ENCODE measurements at regions not wholly inside any gene's neighbourhood (a gene's known extent, or its start where the extent isn't known, plus 50 kb on each side); places are given as distances from the start of the nearest gene placed in this dataset.
A peak's percentile ranks its signal among the peaks of the same experiment; 100 is the strongest.
"Not testable (repeated sequence)": the region's sequence is repeated elsewhere in the genome, so short reads cannot be mapped to it uniquely, and the experiment has no call there.

- intact Hi-C loops (cut with DNase I), result no loop called here
- ATAC-seq (ENCODE audit: poor library complexity), result no peak
Observed at GRCh38 chr3:27661797-27662196, 60.3 kb downstream of the EOMES start.

GRCh38 chr3:27659279-27660021 is 62.7 kb downstream of the EOMES start:
- intact Hi-C loops (cut with DNase I), result no loop called here
- ATAC-seq (ENCODE audit: poor library complexity) (peak; percentile 81), DNase-seq (peak; percentile 76)

More at GRCh38 chr3:27661797-27662196, 60.3 kb downstream of the EOMES start:
- no peak for DNase-seq

GRCh38 chr3:27658741-27659140 is 63.4 kb downstream of the EOMES start:
- DNase-seq (no peak), ATAC-seq (ENCODE audit: poor library complexity) (no peak)
- intact Hi-C loops (cut with DNase I), result no loop called here

- ATAC-seq (ENCODE audit: poor library complexity), result no peak
- intact Hi-C loops (cut with DNase I), result no loop called here
Observed at GRCh38 chr3:27657871-27658270, 64.3 kb downstream of the EOMES start.

GRCh38 chr3:27657404-27657803 is 64.7 kb downstream of the EOMES start:
- ATAC-seq (ENCODE audit: poor library complexity), result no peak
- no peak for DNase-seq
- intact Hi-C loops (cut with DNase I), result no loop called here

More at GRCh38 chr3:27657871-27658270, 64.3 kb downstream of the EOMES start:
- DNase-seq, result no peak

- ATAC-seq (ENCODE audit: poor library complexity), result no peak
- no peak for DNase-seq
- intact Hi-C loops (cut with DNase I), result no loop called here
Observed at GRCh38 chr3:27656790-27657189, 65.3 kb downstream of the EOMES start.

- no peak for DNase-seq
- intact Hi-C loops (cut with DNase I), result no loop called here
Observed at GRCh38 chr3:27655547-27655946, 66.6 kb downstream of the EOMES start.

GRCh38 chr3:27653803-27654558 is 68.1 kb downstream of the EOMES start:
- DNase-seq (no peak), ATAC-seq (ENCODE audit: poor library complexity) (no peak)
- intact Hi-C loops (cut with DNase I), result no loop called here

More at GRCh38 chr3:27655547-27655946, 66.6 kb downstream of the EOMES start:
- no peak for ATAC-seq (ENCODE audit: poor library complexity)

- intact Hi-C loops (cut with DNase I), result no loop called here
- no peak for ATAC-seq (ENCODE audit: poor library complexity)
- DNase-seq, result no peak
Observed at GRCh38 chr3:27649277-27649676, 72.8 kb downstream of the EOMES start.

- ATAC-seq (ENCODE audit: poor library complexity) (no peak), DNase-seq (no peak)
- intact Hi-C loops (cut with DNase I), result no loop called here
Observed at GRCh38 chr3:27646896-27647295, 75.2 kb downstream of the EOMES start.

GRCh38 chr3:27644941-27645340 is 77.2 kb downstream of the EOMES start:
- DNase-seq (no peak), ATAC-seq (ENCODE audit: poor library complexity) (no peak)
- intact Hi-C loops (cut with DNase I), result no loop called here

GRCh38 chr3:27643355-27643754 is 78.8 kb downstream of the EOMES start:
- no peak for DNase-seq
- ATAC-seq (ENCODE audit: poor library complexity), result no peak
- intact Hi-C loops (cut with DNase I), result no loop called here

GRCh38 chr3:27642796-27643195 is 79.3 kb downstream of the EOMES start:
- intact Hi-C loops (cut with DNase I), result no loop called here

GRCh38 chr3:27641888-27642601 is 80.1 kb downstream of the EOMES start:
- DNase-seq, result no peak
- no peak for ATAC-seq (ENCODE audit: poor library complexity)
- intact Hi-C loops (cut with DNase I), result no loop called here

More at GRCh38 chr3:27642796-27643195, 79.3 kb downstream of the EOMES start:
- ATAC-seq (ENCODE audit: poor library complexity), result no peak
- DNase-seq, result no peak

- DNase-seq, result no peak
- intact Hi-C loops (cut with DNase I), result no loop called here
- ATAC-seq (ENCODE audit: poor library complexity), result no peak
Observed at GRCh38 chr3:27641271-27641800, 80.8 kb downstream of the EOMES start.

GRCh38 chr3:27639271-27639670 is 82.9 kb downstream of the EOMES start:
- no peak for ATAC-seq (ENCODE audit: poor library complexity)
- intact Hi-C loops (cut with DNase I), result no loop called here
- no peak for DNase-seq

GRCh38 chr3:27638594-27638993 is 83.5 kb downstream of the EOMES start:
- intact Hi-C loops (cut with DNase I), result no loop called here
- DNase-seq (no peak), ATAC-seq (ENCODE audit: poor library complexity) (no peak)

- intact Hi-C loops (cut with DNase I), result no loop called here
- no peak for ATAC-seq (ENCODE audit: poor library complexity)
- DNase-seq, result no peak
Observed at GRCh38 chr3:27637346-27637995, 84.7 kb downstream of the EOMES start.

GRCh38 chr3:27635006-27635405 is 87.1 kb downstream of the EOMES start:
- ATAC-seq (ENCODE audit: poor library complexity); intact Hi-C loops (cut with DNase I); DNase-seq: not testable (repeated sequence)

All from Right ventricle myocardium superior (tissue), 1 donor.